ENCODE measurements at regions not wholly inside any gene's neighbourhood (a gene's known extent, or its start where the extent isn't known, plus 50 kb on each side); places are given as distances from the start of the nearest gene placed in this dataset.
"Not testable (repeated sequence)": the region's sequence is repeated elsewhere in the genome, so short reads cannot be mapped to it uniquely, and the experiment has no call there.

DNA sequence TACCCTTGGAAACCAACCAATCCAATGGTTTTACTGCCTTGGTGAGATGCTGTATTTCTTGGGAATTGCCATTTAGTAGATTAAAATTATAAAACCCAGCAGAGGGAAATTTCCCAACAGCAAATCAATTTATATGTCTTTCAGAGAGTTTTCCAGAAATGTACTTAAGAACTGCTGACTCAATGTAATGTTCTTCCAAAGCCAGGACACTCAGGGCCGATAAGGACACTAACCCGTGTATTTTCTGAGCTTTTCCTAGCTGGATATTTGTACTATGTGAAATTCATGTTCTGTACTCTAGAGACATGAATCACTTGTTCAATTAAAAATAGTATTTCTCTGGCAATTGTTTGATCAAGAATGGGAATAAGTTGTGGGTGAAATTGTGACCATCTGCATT, 121.4 kb downstream of the KCNJ2 start:
- Histone ChIP-seq H3K27ac (no peak overlapping the region), H3K4me3 (no peak overlapping the region), H3K4me1 (replicated peaks) (no peaks in the 10 kb centered on the region), H3K36me3 (no peaks in the 10 kb centered on the region), H3K9me3 (no peaks in the 10 kb centered on the region), H3K27me3 (replicated peaks; ENCODE audit: insufficient read depth) (no peaks in the 10 kb centered on the region)
- DNase-seq (ENCODE audit: low spot score), result no peak
- intact Hi-C loops (cut with DNase I), result no loop called here
- WGBS, result 81% methylated on average over 2 of the region's 2 CpGs
- TF ChIP-seq, protein P1, sequence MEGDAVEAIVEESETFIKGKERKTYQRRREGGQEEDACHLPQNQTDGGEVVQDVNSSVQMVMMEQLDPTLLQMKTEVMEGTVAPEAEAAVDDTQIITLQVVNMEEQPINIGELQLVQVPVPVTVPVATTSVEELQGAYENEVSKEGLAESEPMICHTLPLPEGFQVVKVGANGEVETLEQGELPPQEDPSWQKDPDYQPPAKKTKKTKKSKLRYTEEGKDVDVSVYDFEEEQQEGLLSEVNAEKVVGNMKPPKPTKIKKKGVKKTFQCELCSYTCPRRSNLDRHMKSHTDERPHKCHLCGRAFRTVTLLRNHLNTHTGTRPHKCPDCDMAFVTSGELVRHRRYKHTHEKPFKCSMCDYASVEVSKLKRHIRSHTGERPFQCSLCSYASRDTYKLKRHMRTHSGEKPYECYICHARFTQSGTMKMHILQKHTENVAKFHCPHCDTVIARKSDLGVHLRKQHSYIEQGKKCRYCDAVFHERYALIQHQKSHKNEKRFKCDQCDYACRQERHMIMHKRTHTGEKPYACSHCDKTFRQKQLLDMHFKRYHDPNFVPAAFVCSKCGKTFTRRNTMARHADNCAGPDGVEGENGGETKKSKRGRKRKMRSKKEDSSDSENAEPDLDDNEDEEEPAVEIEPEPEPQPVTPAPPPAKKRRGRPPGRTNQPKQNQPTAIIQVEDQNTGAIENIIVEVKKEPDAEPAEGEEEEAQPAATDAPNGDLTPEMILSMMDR (IDR thresholded peaks at IDR 0.05), result no peak
- TF ChIP-seq POLR2A (IDR thresholded peaks at IDR 0.05) (no peak), POLR2AphosphoS5 (IDR thresholded peaks at IDR 0.05) (no peak)

DNA sequence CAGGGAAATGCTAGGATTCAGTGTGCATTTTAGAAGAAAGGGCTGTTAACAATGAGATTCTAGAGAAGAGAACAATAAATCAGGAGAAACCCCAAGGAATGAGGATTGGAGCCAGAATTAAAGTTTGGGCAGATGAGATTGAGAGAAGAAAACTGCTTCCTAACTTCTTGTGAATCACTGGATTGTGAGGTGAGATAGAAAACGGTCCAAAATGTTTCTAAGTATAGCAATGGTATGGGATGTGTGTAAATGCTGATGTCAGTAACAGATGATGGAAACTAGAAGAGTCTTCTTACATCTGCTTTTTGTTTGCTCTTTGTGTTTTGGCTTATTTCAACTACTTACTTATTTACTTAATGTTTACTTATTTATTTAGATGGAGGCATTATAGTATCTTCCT, 123.0 kb downstream of the KCNJ2 start:
- Histone ChIP-seq H3K27ac (no peak overlapping the region), H3K27me3 (replicated peaks; ENCODE audit: insufficient read depth) (no peaks in the 10 kb centered on the region), H3K4me3 (no peak overlapping the region), H3K36me3 (no peaks in the 10 kb centered on the region), H3K4me1 (replicated peaks) (no peaks in the 10 kb centered on the region), H3K9me3 (no peaks in the 10 kb centered on the region)
- intact Hi-C loops (cut with DNase I), result no loop called here
- no peak for TF ChIP-seq POLR2AphosphoS5 (IDR thresholded peaks at IDR 0.05)
- TF ChIP-seq, protein P1 (IDR thresholded peaks at IDR 0.05), result no peak
- TF ChIP-seq POLR2A (IDR thresholded peaks at IDR 0.05), result no peak
- 30% methylated on average over 1 of the region's 1 CpG for WGBS
- no peak for DNase-seq (ENCODE audit: low spot score)

DNA sequence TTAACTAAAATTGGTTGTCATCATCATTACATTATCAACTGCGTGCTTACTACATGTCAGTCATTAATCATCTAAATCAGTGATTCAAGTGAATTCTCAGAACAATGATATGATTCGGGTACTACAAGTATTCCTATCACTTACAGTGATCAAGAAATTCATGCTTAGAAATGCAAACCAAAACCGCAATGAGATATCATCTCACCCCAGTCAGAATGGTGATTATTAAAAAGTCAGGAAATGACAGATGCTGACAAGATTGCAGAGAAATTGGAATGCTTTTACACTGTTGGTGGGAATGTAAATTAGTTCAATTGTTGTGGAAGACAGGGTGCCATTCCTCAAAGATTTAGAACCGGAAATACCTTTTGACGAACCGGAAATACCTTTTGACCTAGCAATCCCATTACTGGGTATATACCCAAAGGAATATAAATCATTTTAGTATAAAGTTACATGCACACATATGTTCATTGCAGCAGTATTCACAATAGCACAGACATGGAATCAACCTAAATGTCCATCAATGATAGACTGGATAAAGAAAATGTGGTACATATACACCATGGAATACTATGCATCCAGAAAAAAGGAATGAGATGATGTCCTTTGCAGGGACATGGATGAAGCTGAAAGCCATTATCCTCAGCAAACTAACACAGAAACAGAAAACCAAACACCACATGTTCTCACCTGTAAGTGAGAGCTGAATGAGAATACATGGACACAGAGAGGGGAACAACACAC, 124.4 kb downstream of the KCNJ2 start:
- H3K9me3 ChIP-seq; H3K27ac ChIP-seq; DNase-seq (ENCODE audit: low spot score); H3K36me3 ChIP-seq; H3K27me3 ChIP-seq (replicated peaks; ENCODE audit: insufficient read depth); H3K4me3 ChIP-seq; intact Hi-C loops (cut with DNase I); H3K4me1 ChIP-seq (replicated peaks): not testable (repeated sequence)
- 75% methylated on average over 6 of the region's 6 CpGs for WGBS

DNA sequence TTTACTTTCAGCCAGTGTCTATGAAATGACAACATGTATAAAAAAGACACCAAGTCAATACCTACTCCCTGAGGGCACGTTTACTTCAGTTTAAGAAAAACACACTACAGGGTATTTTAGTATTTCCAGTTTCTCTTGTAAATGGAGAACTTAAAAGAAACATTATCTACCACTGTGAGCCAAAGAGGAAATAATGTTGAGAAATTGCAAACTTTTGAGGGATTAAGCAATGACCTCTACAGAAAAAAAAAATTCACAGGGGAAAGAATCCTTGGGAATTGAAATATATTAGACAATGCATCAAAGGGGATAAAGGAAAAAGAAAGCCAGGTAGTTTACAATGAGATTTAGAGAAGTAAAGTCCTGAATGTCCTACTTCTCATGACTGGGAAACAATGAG, 126.0 kb downstream of the KCNJ2 start:
- 15% methylated on average over 1 of the region's 1 CpG for WGBS
- TF ChIP-seq POLR2AphosphoS5 (IDR thresholded peaks at IDR 0.05) (no peak), POLR2A (IDR thresholded peaks at IDR 0.05) (no peak)
- TF ChIP-seq, protein P1 (IDR thresholded peaks at IDR 0.05), result no peak
- H3K36me3 ChIP-seq, result no peaks in the 10 kb centered on the region
- no peak overlapping the region for H3K4me3 ChIP-seq
- no peak for DNase-seq (ENCODE audit: low spot score)
- H3K27ac ChIP-seq, result no peak overlapping the region
- no peaks in the 10 kb centered on the region for H3K4me1 ChIP-seq (replicated peaks)
- no peaks in the 10 kb centered on the region for H3K9me3 ChIP-seq
- intact Hi-C loops (cut with DNase I), result no loop called here
- H3K27me3 ChIP-seq (replicated peaks; ENCODE audit: insufficient read depth), result no peaks in the 10 kb centered on the region

DNA sequence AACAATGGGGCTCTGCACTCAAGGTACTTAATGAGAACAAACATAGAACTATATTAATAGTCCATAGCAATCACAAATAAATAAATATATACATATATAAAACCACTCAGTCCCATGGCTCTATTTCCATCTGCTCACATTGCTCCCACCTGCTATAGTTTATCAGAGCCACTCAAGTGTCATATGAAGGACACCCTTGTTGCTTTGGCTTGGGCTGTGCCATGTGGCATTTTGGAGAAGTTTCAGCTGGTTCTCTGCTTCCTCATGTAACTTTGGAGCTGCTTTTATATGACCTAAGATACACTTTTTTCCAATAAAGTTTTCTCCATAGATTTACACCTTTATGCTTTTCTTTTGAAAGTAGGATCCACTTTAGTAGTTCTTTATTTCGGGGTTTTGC, 126.4 kb downstream of the KCNJ2 start:
- TF ChIP-seq POLR2AphosphoS5 (IDR thresholded peaks at IDR 0.05), result no peak
- TF ChIP-seq POLR2A (IDR thresholded peaks at IDR 0.05), result no peak
- no peak overlapping the region for H3K4me3 ChIP-seq
- no peaks in the 10 kb centered on the region for H3K36me3 ChIP-seq
- no peaks in the 10 kb centered on the region for H3K9me3 ChIP-seq
- no peak overlapping the region for H3K27ac ChIP-seq
- DNase-seq (ENCODE audit: low spot score), result no peak
- H3K4me1 ChIP-seq (replicated peaks), result no peaks in the 10 kb centered on the region
- 100% methylated on average over 1 of the region's 1 CpG for WGBS
- H3K27me3 ChIP-seq (replicated peaks; ENCODE audit: insufficient read depth), result no peaks in the 10 kb centered on the region
- intact Hi-C loops (cut with DNase I), result no loop called here

DNA sequence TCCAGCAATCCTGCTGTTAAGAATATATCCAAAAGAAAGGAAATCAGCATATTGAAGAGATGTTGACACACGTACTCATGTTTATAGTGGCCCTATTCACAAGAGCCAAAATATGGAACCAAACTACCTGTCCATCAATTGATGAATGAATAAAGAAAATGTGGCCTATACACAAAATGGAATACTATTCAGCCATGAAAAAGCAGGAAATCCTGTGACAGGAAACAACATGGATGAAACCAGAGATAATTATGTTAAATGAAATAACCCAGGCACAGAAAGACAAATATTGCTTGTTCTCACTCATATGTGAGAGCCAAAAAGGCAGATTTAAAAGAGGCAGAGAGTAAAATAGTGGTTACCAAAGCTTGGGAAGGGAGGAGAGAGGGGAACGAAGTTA, 127.1 kb downstream of the KCNJ2 start:
- DNase-seq (ENCODE audit: low spot score), result no peak
- Histone ChIP-seq H3K9me3 (no peaks in the 10 kb centered on the region), H3K4me1 (replicated peaks) (no peaks in the 10 kb centered on the region), H3K36me3 (no peaks in the 10 kb centered on the region), H3K27ac (no peak overlapping the region), H3K27me3 (replicated peaks; ENCODE audit: insufficient read depth) (no peaks in the 10 kb centered on the region), H3K4me3 (no peak overlapping the region)
- no peak for TF ChIP-seq POLR2AphosphoS5 (IDR thresholded peaks at IDR 0.05)
- no peak for TF ChIP-seq POLR2A (IDR thresholded peaks at IDR 0.05)
- TF ChIP-seq, protein P1 (IDR thresholded peaks at IDR 0.05), result no peak
- intact Hi-C loops (cut with DNase I), result no loop called here
- 96% methylated on average over 2 of the region's 2 CpGs for WGBS
